ENCODE measurements at regions not wholly inside any gene's neighbourhood (a gene's known extent, or its start where the extent isn't known, plus 50 kb on each side); places are given as distances from the start of the nearest gene placed in this dataset.

GRCh38 chr3:80017369-80017768 is 249.6 kb upstream of the ROBO1 start:
- TF ChIP-seq ATF3 (IDR thresholded peaks at IDR 0.05) (no peak), CTCF (IDR thresholded peaks at IDR 0.05; ENCODE audit: low read depth, low read length, missing input control) (no peak), REST (IDR thresholded peaks at IDR 0.05) (no peak), ZBTB33 (IDR thresholded peaks at IDR 0.05) (no peak), MAX (IDR thresholded peaks at IDR 0.05) (no peak), EGR1 (IDR thresholded peaks at IDR 0.05; ENCODE audit: low read depth in 2 of 2) (no peak)
